NCI-H345 (cell line): ENCODE measurements at regions not wholly inside any gene's neighbourhood (a gene's known extent, or its start where the extent isn't known, plus 50 kb on each side); places are given as distances from the start of the nearest gene placed in this dataset.
"Not testable (repeated sequence)": the region's sequence is repeated elsewhere in the genome, so short reads cannot be mapped to it uniquely, and the experiment has no call there.

ENCODE experiments used
- DNase-seq: peaks from one replicate; lab custom pipeline; 2025; lab: John Stamatoyannopoulos, UW

DNA sequence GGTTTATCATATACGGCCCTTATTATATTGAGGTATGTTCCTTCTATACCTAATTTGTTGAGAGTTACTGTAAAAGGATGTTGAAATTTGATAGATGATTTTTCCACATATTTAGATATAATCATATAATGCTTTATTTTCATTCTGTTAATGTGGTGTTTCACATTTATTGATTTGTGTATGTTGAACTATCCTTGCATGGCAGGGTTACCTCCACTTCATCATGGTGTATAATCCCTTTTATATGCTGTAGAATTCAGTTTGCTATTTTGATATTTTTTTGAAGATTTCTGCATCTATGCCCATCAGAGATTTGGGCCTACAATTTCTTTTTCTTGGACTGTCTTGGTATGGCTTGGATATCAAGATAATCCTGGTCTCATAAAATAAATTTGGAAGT is 355.5 kb downstream of the EDEM1 start:
- DNase-seq = no peak

DNA sequence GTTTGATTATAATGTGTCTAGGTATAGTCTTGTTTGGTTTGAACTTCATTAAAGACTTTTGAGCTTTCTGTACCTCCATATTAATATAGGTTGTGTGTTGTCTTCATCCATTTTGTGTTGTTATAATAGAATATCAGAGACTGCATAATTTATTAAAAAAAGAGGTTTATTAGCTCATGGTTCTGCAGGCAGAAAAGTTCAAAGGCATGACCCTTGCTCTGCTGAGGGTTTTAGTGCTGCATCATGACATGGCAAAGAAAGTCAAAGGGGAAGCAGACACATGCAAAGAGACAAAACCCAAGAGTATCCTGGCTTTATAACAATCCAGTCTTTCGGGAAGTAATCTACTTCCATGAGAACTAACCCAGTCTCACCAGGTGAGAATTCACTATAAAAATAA is 358.2 kb downstream of the EDEM1 start:
- no peak for DNase-seq

DNA sequence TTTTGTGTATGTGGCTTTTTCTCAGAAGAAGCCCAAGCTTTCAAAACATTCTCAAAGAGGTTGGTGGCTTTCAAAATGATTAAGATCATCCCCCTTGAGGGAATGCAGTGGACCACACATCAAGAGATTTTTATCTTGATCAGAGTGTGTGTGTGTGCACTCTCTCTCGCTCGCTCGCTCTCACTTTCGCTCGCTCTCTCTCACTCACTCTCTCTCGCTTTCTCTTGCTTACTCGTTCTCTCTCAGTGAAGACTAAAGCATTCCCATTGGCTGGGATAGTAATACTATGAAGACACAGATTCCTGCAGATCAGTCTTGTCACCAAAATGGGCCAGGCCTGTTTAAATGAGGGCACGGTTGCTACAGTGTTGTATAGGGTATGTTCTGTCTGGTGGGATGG is 365.7 kb downstream of the EDEM1 start:
- no peak for DNase-seq

DNA sequence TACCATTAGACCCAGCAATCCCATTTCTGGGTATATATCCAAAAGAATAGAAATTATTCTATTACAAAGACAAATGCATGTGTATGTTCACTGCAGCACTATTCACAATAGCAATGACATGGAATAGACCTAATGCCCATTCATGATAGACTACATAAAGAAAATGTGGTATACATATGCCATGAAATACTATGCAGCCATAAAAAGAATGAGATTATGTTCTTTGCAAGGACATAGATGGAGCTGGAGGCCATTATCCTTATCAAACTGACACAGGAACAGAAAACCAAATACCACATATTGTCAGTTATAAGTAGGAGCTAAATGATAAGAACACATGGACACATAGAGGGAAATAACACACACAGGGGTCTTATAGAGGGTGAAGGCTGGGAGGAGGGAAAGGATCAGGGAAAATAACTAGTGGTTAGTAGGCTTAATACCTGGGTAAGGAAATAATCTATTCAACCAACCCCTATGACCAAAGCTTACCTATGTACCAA is 366.8 kb downstream of the EDEM1 start:
- no peak for DNase-seq

DNA sequence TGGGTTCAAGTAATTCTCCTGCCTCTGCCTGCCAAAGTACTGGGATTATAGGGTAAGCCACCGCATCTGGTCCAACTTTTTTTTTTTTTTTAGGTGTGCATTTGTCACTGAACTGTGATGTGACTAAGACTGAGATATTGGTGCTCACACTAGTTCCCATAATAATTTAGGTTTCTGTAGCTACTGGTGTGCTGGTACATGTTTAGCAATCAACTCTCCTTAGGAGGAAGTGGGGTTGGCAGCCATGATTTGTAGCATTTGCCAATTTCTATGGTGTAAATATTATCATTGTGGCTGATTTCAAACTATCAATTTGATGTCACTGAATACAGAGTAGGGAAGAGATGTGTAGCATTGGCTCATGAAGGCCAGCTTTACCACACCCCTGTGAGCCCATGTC is 372.7 kb downstream of the EDEM1 start:
- DNase-seq = no peak

DNA sequence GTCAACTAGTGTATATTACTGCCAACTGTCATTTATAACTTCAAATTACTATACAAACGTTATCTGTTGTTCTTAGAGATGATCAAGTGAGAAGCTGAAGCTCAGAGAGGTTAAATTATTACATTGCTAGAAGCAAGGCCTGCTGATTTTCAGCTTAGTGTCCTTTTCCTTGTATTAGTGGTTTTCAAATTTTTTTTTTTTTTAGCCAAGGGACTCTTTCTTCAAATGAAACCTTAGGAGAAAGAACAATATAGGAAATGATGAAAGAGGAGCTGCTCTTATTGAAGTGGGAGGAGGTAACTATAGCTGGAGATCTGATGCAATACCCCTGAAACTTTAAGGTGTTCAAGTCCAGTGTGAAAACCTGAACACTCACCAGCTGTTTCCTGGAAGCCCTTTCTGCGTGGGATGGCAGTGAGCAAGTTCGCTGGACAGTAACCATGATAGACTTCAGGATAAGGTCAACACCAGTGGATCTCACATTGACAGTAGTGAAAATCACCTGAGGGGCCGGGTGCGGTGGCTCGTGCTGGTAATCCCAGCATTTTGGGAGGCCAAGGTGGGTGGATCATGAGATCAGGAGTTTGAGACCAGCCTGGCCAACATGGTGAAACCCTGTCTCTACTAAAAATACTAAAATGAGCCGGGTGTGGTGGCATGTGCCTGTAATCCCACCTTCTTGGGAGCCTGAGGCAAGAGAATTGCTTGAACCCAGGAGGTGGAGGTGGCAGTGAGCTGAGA is 376.2 kb downstream of the EDEM1 start:
- DNase-seq = no peak

DNA sequence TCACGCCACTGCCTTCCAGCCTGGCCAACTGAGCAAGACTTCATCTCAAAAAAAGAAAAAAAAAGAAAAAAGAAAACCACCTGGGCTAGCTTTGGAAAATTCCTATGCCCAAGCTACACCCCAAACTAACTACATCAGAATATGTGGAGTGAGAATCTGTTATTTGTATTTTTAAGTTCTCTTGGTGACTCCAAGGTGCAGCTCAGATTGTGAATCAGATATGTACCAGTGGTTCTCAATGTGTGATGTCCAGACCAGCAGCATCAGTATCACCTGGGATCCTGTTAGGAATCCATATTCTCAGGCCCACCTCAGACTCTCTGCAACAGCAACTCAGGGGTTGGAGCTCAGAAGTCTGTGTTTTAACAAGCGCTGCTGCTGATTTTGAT is 376.8 kb downstream of the EDEM1 start:
- DNase-seq = no peak

DNA sequence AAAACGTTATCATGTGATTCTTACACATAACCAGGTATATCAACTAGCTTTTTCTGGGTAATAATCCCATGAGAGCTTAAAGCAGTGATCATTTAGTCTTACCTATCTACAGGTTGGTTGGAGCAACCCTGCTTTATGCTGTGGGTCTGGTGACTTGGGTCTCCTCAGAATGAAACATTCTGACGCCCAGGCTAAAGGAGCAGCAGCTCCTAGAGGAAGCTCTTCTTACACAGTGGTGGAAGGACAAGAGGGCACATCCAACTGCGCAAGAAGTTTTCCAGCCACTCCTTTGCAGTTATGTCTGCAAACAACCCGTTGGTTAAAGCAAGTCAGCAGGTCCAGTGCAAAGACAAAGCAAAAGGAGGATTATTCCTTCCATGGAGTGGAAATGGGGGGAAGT is 377.5 kb downstream of the EDEM1 start:
- DNase-seq = no peak

DNA sequence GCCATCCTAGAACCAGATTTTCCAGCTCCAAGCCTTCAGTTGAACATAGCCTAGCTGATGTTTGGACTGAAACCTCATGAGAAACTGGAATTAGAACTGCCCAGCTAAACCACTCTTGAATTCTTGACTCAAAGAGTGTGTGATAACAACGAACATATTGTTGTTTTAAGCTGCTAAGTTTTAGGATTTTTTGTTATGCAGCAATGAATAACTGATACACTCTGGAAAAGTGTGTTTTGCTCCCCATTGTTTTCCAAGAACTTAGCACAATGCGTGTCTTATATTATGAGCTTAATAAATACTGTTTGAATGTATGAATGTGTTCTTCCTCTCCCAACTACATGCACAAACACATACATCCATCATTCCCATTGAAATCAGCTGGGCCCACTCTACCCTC is 379.6 kb downstream of the EDEM1 start:
- no peak for DNase-seq

DNA sequence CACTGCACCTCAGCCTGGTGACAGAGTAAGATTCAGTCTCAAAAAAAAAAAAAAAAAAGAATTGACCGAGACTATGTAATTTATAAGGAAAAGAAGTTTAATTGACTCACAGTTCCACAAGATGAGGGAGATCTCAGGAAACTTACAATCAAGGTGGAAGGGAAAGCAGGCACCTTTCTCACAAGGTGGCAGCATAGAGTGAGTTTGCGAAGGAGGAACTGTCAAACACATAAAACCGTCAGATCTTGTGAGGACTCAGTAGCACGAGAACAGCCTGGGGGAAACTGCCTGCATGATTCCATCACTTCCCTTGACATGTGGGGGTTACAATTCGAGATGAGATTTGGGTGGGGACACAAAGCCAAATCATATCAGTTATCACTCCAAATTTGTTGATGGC is 380.9 kb downstream of the EDEM1 start:
- DNase-seq = no peak

DNA sequence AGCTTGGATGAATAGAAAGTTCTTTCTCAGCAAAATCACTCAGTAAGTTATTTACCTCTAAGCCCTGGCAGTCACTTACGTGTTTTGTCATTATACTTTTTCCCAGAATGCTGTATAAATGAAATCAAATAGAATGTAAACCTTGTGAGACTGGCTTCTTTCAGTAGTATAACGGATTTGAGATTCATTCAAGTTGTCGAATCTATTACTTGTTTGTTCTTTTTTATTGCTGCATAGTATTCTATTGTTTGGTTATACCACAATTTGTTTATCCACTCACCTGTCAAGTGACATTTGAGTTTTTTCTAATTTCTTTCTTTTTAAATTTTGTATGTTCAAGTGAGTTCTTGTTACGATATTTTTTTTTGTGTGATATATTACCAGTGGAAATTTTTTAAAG is 381.6 kb downstream of the EDEM1 start:
- no peak for DNase-seq

DNA sequence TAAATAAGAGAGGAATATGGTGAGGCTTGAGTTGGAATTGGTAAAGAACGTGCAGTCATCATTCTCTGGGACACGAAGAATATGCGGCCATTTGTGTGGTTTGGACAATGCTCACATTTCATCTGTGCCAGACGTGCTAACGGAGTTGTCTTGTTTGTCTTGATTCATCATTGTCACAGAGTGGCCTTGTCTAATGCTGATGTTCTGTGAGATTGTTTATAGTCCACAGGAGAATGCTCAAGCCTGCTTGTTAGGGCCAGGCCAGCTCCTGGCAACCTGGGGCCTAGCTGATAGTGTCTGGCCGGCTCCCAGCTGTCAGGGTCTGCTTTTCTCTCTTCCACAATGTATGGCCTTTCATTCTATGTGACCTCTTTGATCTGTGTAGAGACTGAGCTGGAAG is 384.7 kb downstream of the EDEM1 start:
- no peak for DNase-seq

DNA sequence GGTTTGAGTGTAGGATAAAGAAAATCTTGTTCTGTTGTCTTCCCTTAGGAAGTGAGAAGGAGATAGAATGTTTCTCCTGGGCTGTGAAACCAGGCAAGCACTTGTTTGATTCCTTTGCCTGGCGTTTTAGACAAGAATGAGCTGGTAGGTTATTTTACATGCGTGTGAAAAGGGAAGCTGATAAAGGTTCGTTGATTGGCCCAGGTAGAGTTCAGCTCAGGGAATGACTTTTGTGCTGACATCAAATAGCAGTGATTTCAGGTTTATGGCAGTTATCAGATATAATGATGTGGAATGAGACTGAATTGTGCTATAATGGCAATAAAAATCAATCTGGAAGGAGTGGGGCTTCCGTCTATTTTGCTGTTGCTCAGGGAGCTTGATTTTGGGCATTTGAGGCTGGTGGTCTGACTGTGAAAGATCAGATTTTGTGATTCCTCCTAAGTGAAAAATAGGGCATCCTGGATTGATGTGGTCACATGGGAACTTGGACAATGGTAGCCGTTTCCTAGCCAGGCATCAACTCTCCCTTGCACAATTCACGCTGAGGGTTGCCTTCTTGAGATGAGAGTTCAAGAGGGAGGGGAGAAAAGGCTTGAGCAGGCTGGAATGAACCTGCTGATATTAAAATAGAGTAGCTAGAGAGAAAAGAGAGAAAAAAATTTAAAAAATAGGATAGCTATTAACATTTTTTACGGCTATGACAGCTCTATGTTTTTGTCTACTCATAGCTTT is 388.9 kb downstream of the EDEM1 start:
- no peak for DNase-seq

DNA sequence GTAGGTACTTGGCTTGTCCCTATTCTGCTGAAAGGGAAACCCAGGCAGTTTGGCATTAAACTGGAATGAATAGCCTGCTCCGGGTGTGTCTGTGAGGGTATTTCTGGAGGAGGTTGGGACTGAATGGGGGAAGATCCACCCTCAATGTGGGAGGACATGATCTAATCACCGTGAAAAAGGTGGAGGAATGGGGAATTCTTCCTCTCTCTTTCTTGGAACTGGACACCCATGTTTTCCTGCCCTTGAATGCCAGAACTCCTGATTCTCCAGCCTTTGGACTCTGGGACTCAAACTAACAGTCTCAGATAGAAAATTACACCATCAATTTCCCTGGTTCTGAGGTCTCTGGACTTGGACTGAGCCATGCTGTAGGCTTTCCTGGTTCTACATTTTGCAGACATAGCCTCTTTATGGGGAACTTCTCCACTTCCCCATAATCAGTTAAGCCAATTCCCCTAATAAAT is 391.7 kb downstream of the EDEM1 start:
- DNase-seq = no peak

DNA sequence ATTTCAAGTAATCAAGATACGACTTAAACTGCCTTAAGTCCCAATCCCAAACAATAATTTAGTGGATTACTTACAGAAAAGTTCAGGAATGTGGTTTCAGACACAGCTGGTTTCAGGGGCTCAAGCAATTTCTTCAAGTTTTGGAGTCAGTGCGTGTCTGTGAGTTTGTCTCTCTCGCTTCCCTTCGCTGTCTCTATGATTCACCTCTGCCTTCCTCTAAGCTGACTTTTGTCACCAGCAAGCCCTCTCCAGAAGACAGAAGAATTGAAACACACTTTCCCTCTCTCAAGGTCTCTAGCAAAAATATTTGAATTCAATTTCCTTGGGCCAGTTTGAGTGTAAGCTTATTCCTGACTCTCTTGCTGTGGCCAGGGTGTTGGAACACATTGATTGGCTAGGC is 392.4 kb downstream of the EDEM1 start:
- DNase-seq = no peak

DNA sequence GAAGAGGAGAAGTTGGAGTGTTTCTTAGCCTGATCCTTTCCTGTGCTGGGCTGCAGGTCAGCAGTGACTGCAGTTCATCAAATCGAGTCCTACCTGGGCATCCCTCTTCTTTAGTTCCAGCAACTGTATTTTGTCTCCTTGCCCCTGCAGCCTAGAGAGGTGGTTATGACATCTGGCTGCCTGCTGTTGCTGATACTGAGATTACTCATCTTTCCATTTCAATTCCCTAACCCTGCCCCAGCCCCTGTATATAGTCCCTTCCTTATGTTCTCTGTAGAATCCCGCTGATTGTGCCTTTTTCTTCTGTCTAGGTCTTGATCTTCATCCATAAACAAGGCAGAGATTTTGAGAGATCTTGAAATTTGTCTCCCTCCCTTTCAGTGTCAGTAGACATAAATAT is 393.3 kb downstream of the EDEM1 start:
- DNase-seq = no peak

DNA sequence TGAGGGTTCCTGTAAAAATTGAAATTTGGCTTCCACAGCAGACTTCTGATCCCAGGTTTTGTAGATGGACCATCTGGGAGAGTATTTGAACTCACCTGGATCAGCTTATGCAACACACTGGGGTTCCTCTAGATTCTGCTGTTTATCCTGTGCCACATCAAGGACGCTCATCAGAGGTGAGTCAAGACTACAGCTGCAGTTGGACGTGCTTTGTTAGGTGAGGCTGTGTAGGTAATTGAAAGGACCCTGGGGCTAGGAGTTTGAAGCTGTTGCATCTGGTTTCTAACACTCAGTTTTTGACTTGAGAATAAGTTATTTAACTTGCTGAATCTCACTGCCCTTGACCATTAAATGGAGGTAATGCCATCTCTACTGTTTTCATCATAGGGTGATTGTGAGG is 394.2 kb downstream of the EDEM1 start:
- DNase-seq = no peak

DNA sequence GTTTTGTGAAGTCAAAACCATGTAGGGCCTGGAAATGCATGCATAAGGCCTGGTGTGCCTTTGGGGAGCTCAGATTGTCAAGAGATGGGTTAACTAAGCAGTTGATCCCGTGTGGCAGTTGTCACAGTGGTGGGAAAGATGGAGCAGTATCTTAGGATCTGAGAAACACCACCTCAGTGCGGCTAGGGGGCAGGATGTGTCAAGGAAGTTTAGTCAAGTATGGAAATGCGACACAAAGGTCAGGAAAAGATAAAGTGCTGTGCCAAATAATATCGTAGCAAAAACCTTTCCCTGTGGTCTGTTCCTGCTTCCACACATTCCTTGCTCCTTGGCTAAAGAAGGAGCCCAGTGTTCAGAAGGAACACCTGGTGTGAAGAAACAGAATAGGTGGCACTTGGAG is 396.4 kb downstream of the EDEM1 start:
- no peak for DNase-seq

DNA sequence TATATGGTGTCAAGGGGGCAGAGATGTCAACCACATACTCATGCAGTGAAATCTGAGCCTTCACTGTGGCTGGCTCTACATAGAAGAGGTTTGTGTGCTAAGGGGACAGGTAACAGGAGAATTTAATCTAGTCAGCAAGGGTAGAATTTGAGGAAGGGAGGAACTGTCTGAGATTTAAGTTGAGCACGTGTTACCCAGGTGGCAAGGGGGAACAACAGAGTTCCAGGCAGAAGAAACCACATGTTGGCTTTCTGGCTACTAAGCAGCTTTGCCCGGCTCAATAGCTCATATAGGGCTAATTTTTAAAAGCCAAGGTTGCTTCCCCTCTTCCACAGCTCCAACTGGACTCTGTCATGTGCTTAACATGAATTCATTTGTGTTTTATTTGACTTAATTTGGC is 397.6 kb downstream of the EDEM1 start:
- no peak for DNase-seq

DNA sequence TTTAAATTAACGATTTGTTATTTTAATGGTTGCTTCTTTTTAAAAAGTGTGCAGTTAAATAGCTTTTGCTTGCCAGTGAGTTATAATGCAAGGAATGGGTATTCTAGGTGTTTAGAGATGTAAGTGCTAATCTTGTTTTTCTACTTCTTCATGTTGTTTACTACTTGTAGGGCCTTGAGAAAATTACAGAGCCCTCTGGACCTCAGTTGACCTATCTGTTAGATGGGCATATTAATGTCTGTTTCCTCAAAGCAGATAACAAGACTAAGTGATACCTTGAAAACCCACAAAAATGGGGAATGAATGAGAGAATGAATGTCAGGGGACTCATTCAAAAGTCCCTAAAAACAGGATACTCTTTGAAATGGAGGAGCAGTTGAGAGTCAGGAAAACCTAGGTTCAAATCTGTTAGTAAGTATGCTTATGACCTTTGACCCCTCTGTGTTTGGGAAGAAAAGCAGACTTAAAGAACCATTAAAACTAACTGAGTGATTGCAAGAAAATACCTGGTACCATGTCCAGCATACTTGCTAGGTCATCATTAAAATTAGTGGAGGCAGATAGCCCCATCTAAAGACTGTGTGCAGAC is 419.5 kb downstream of the EDEM1 start:
- no peak for DNase-seq

DNA sequence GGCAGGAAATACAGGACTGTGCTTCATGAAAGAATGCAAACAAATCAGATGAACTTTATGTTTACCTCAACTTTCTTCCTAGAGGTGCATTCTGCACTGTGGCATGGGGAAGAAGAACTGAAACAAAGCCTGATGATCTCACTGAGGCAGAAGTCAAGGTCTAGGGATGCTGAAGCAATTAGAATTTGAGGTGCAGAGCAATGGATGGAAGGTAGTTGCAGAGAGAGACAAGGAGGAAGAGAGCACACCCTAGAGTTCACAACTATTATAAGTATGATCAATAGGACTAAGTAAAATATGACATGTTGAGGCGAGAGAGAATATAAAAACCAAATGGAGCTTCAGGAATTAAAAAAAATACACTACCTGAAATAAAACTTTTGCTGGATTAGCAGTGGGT is 420.1 kb downstream of the EDEM1 start:
- DNase-seq = no peak

DNA sequence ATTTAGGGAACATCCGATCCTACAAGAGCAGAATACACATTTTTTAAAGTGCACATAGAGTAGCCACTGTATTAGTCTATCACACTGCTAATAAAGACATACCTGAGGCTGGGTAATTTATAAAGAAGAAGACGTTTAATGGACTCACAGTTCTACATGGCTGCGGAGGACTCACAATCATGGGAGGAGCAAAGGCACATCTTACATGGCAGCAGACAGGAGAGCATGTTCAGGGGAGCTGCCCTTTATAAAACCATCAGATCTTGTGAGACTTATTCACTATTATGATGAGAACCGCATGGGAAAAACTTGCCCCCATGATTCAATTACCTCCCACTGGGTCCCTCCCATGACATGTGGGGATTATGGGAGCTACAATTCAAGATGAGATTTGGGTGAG is 421.5 kb downstream of the EDEM1 start:
- not testable (repeated sequence) for DNase-seq

DNA sequence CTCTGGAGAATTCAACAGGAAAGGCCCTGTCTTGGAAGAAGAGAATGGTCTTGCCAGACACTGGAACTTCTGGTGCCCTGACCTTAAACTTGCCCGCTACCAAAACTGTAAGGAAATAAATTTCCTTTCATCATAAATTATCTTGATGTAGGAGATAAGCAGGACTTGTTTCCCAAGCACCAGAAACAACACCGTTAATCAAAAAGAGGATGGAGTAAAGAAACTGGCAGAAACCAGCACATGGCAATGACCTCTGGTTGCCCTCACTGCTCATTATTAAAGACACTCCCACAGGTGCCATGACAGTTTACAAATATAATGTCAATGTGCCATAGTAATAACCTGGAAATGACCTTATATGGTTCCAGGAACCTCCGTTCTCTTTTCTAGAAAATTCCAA is 426.1 kb downstream of the EDEM1 start:
- DNase-seq = no peak
